CD8-positive, alpha-beta memory T cell (primary cell): ENCODE measurements at regions not wholly inside any gene's neighbourhood (a gene's known extent, or its start where the extent isn't known, plus 50 kb on each side); places are given as distances from the start of the nearest gene placed in this dataset.
"Not testable (repeated sequence)": the region's sequence is repeated elsewhere in the genome, so short reads cannot be mapped to it uniquely, and the experiment has no call there.

Experiments used
- CTCF ChIA-PET: fragments of 350-600 bp; sonication (Branson Sonifier 250); formaldehyde crosslinking; loops from one replicate; lab custom pipeline; 2021; ENCODE audit warnings: antibody characterized with exemption; lab: Charles Lee
- POLR2A ChIA-PET: fragments of 350-600 bp; sonication (Branson Sonifier 250); formaldehyde crosslinking; loops from one replicate; lab custom pipeline; 2021; ENCODE audit warnings: antibody characterized with exemption; lab: Charles Lee
- DNase-seq, 5 donors: peaks; one replicate each; pipeline versions ENCODE4 v3.0.0 to v3.0.0-alpha.2; 2020 to 2022; ENCODE audit warnings: mixed read lengths in 1 of 5
- H3K27ac ChIP-seq: one replicate; pipeline ENCODE4 v1.7.0; 2013; ENCODE audit warnings: low read depth, mild to moderate bottlenecking, low read length, moderate library complexity
- H3K27me3 ChIP-seq: 2 replicates; pipeline ENCODE4 v1.7.0; 2013; ENCODE audit warnings: low read length, mild to moderate bottlenecking; ENCODE audit not compliant: insufficient read depth, poor library complexity, severe bottlenecking
- H3K36me3 ChIP-seq: 2 replicates; pipeline ENCODE4 v1.7.0; 2013; ENCODE audit warnings: mild to moderate bottlenecking, low read length, moderate library complexity; ENCODE audit not compliant: insufficient read depth
- H3K4me1 ChIP-seq: 2 replicates; pipeline ENCODE4 v1.7.0; 2013; ENCODE audit warnings: mild to moderate bottlenecking, low read length, moderate library complexity; ENCODE audit not compliant: insufficient read depth
- H3K4me3 ChIP-seq: 2 replicates; pipeline ENCODE4 v1.7.0; 2013; ENCODE audit warnings: mild to moderate bottlenecking, low read length
- H3K9me3 ChIP-seq: 2 replicates; pipeline ENCODE4 v1.7.0; 2013; ENCODE audit warnings: mild to moderate bottlenecking, low read length
- H3K27ac Mint-ChIP-seq, 8 donors: one replicate each; pipeline ENCODE4 v1.8.0; 2020 to 2021; ENCODE audit warnings: mixed read lengths in 8 of 8, mild to moderate bottlenecking in 6 of 8, inconsistent platforms in 3 of 8, moderate library complexity in 3 of 8
- H3K27me3 Mint-ChIP-seq, 2 donors: one replicate each; pipeline ENCODE4 v1.8.0; 2020 to 2021; ENCODE audit warnings: mixed read lengths in 2 of 2, mild to moderate bottlenecking in 1 of 2, moderate library complexity in 1 of 2
- H3K36me3 Mint-ChIP-seq, 3 donors: one replicate each; pipeline ENCODE4 v1.8.0; 2020 to 2021; ENCODE audit warnings: mixed read lengths in 3 of 3, inconsistent platforms in 1 of 3, mild to moderate bottlenecking in 1 of 3
- H3K4me1 Mint-ChIP-seq, 3 donors: one replicate each; pipeline ENCODE4 v1.8.0; 2020 to 2021; ENCODE audit warnings: mixed read lengths in 3 of 3, inconsistent platforms in 1 of 3, mild to moderate bottlenecking in 1 of 3
- H3K4me3 Mint-ChIP-seq, 7 donors: one replicate each; pipeline ENCODE4 v1.8.0; 2020 to 2021; ENCODE audit warnings: mixed read lengths in 7 of 7, mild to moderate bottlenecking in 6 of 7, moderate library complexity in 4 of 7, inconsistent platforms in 2 of 7
- H3K9me3 Mint-ChIP-seq, 5 donors: one replicate each; pipeline ENCODE4 v1.8.0; 2020 to 2022; ENCODE audit warnings: mixed read lengths in 5 of 5, mild to moderate bottlenecking in 3 of 5, moderate library complexity in 2 of 5, inconsistent platforms in 1 of 5

DNA sequence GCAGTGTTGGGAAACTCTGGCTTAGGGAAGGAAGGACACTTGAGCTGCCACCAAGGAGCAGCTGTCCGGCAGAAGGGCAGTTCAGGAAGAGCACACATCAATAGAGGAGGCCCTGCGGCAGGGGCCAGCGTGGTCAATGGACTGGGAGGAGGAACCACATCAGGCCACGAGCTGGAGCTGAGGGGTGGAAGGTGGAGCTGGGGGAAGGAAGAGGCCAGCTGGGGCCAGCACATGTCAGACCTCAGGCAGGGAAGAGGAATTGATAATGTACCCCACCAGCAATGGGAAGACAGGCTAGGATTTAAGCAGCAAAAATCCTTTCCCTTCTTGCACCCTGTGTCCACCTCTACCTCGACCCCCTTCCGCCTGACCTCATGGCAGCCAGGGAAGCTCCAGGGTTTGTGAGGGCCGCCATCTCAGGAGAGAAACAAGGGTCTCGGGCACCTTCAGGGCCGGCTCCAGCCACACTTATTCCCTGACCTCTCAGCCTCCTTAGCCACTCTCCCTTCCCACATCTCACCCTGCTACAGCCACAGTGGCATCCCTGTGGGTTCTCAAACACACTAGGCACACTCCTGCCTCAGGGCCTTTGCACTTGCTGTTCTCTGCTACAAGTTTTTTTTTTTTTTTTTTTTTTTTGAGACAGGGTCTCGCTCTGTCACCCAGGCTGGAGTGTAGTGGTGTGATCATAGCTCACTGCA lies 157.8 kb upstream of the GRK3 start:
- POLR2A ChIA-PET, result interaction anchor here (0.6 kb wide), 1 partner anchor 19 kb away, joined by 5 read pairs; no protein-coding TSS in a partner anchor
- H3K27ac Mint-ChIP-seq, result peak overlapping the region; percentile 6 to 85 (median 72)

DNA sequence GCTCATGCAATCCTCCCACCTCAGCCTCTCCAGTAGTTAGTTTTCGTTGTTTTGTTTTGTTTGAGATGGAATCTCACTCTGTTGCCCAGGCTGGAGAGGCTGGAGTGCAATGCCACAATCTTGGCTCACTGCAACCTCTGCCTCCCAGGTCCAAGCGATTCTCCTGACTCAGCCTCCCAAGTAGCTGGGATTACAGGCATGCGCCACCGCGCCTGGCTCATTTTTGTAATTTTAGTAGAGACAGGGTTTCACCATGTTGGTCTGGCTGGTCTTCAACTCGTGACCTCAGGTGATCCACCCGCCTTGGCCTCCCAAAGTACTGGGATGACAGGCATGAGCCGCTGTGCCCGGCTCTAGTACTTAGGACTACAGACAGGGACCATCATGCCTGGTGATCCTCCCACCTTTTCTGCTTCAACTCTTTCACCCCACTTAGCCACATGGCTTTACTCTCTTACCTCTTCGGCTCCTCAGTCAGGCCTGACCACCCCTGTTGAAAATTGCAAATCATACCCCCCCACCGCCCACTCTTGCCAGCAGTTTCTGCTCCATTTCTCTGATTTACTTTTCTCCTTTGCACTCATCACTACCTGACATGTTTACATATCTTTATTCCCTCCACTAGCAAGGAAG lies 157.1 kb upstream of the GRK3 start:
- peak overlapping the region; percentile 66 to 84 (median 77) for H3K4me3 Mint-ChIP-seq
- Histone ChIP-seq H3K27me3 (no peaks in the 10 kb centered on the region), H3K9me3 (no peaks in the 10 kb centered on the region), H3K36me3 (no peaks in the 10 kb centered on the region), H3K4me1 (peaks cover 28% of the 10 kb centered on the region), H3K27ac (no peak overlapping the region), H3K4me3 (no peak overlapping the region)
- no peaks in the 10 kb centered on the region for H3K9me3 Mint-ChIP-seq
- CTCF ChIA-PET, result interaction anchor here (0.7 to 1.6 kb wide), 2 partner anchors 14 to 40 kb away, joined by 3 read pairs; no protein-coding TSS in a partner anchor
- H3K27me3 Mint-ChIP-seq, result peaks cover 0 to 1% of the 10 kb centered on the region in 2 donors
- peaks cover 27 to 35% (median 32%) of the 10 kb centered on the region in 3 donors for H3K4me1 Mint-ChIP-seq
- no peak for DNase-seq
- H3K27ac Mint-ChIP-seq, result peak overlapping the region in 4 of 8 donors; percentile 45 to 89 (median 59)
- H3K36me3 Mint-ChIP-seq, result peaks cover 0 to 2% (median 0%) of the 10 kb centered on the region in 3 donors
- POLR2A ChIA-PET, result interaction anchor here (0.6 kb wide), 1 partner anchor 19 kb away, joined by 5 read pairs; no protein-coding TSS in a partner anchor

More for the DNA sequence above, 157.8 kb upstream of the GRK3 start:
- H3K4me3 ChIP-seq, result no peak overlapping the region
- H3K9me3 ChIP-seq, result no peaks in the 10 kb centered on the region
- CTCF ChIA-PET, result interaction anchor here (0.7 to 1.6 kb wide), 2 partner anchors 15 to 41 kb away, joined by 3 read pairs; no protein-coding TSS in a partner anchor
- H3K27ac ChIP-seq, result no peak overlapping the region
- H3K4me1 ChIP-seq, result peaks cover 34% of the 10 kb centered on the region
- H3K27me3 ChIP-seq, result no peaks in the 10 kb centered on the region
- Mint-ChIP-seq H3K27me3 (peaks cover 0 to 1% of the 10 kb centered on the region in 2 donors), H3K36me3 (peaks cover 0 to 2% (median 0%) of the 10 kb centered on the region in 3 donors), H3K4me3 (peak overlapping the region; percentile 66 to 93 (median 79)), H3K9me3 (no peaks in the 10 kb centered on the region), H3K4me1 (peaks cover 34 to 42% (median 39%) of the 10 kb centered on the region in 3 donors)
- no peak for DNase-seq
- H3K36me3 ChIP-seq, result no peaks in the 10 kb centered on the region

DNA sequence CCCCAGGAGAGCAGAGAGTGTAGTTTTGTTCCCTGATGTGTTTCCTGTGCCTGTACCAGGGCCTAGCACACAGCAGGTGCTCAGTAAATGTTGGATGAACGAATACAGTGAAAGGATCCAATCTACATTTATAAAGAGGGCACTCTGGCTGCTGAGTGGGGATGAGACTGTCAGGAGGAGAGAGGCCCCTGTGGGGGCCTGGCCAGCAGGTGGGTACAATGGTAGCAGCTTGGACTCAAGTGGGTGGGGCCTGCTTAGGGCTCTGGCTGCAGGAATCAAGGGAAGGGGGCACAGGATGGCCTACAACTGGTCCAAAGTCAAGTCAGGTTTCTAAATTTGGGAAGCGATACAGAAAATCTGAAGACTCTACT lies 156.6 kb upstream of the GRK3 start:
- Mint-ChIP-seq H3K36me3 (peaks cover 0 to 2% (median 0%) of the 10 kb centered on the region in 3 donors), H3K9me3 (no peaks in the 10 kb centered on the region), H3K4me3 (peak overlapping the region in 6 of 7 donors; percentile 66 to 84 (median 79)), H3K4me1 (peaks cover 23 to 30% (median 27%) of the 10 kb centered on the region in 3 donors), H3K27ac (peak overlapping the region in 3 of 8 donors; percentile 48 to 89 (median 52)), H3K27me3 (peaks cover 0 to 1% of the 10 kb centered on the region in 2 donors)
- no peak overlapping the region for H3K27ac ChIP-seq
- H3K27me3 ChIP-seq, result no peaks in the 10 kb centered on the region
- H3K4me1 ChIP-seq, result peaks cover 23% of the 10 kb centered on the region
- no peaks in the 10 kb centered on the region for H3K9me3 ChIP-seq
- DNase-seq, result no peak
- CTCF ChIA-PET, result no interaction called here
- POLR2A ChIA-PET, result no interaction called here
- no peaks in the 10 kb centered on the region for H3K36me3 ChIP-seq
- no peak overlapping the region for H3K4me3 ChIP-seq

DNA sequence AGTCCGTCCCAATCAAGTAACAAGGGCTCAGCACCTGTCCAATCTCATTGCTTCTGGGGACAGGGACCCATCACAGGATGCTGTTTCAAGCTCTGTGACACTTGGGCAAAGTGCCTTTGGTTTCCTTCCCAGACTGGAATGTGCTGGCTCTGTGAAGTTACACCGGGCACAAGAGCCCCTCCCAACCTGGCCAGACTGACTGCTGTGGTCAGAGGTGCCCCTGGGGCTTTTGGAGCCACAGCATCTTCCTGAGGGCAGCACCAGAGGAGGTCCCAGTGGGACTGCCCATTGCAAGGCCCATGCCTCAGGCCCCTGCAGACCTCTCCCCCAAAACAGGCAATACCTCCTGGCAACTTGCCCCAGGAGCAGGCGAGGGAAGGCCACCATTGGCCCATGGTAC lies 155.2 kb upstream of the GRK3 start:
- POLR2A ChIA-PET, result no interaction called here
- DNase-seq, result no peak
- H3K9me3 ChIP-seq, result no peaks in the 10 kb centered on the region
- no peaks in the 10 kb centered on the region for H3K36me3 ChIP-seq
- no peak overlapping the region for H3K27ac ChIP-seq
- CTCF ChIA-PET, result interaction anchor here (0.7 kb wide), 1 partner anchor 46 kb away, joined by 3 read pairs; no protein-coding TSS in a partner anchor
- H3K9me3 Mint-ChIP-seq, result peaks cover 0 to 4% (median 3%) of the 10 kb centered on the region in 5 donors
- H3K27me3 Mint-ChIP-seq, result no peaks in the 10 kb centered on the region
- no peaks in the 10 kb centered on the region for H3K36me3 Mint-ChIP-seq
- H3K4me3 Mint-ChIP-seq, result peak overlapping the region in 1 of 7 donors; percentile 56
- H3K27ac Mint-ChIP-seq, result no peak overlapping the region
- peaks cover 9% of the 10 kb centered on the region for H3K4me1 ChIP-seq
- H3K4me1 Mint-ChIP-seq, result peaks cover 12 to 16% (median 13%) of the 10 kb centered on the region in 3 donors
- H3K4me3 ChIP-seq, result no peak overlapping the region
- no peaks in the 10 kb centered on the region for H3K27me3 ChIP-seq

DNA sequence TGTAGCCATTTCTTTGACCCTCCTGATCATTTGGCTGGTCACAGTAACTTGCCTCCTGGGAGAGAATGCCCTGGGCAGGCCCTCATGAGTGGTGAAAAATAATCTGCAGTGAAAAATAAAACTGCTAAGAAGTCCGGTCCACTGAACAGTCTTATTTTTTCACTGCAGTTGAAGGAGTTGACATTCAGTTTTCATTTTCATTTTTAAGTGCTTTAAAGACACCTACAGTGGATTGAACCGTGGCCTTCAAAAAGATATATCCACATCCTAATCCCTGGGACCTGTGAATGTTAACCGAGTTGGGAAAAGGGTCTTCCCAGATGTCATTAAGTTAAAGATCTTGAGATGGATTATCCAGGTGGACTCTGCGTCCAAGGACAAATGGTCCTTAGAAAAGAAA lies 153.6 kb upstream of the GRK3 start:
- no peak overlapping the region for H3K27ac ChIP-seq
- Mint-ChIP-seq H3K4me3 (peak overlapping the region; percentile 63 to 81 (median 75)), H3K4me1 (peaks cover 11 to 13% (median 11%) of the 10 kb centered on the region in 3 donors), H3K9me3 (peaks cover 0 to 4% (median 3%) of the 10 kb centered on the region in 5 donors), H3K36me3 (peaks cover 0 to 4% (median 2%) of the 10 kb centered on the region in 3 donors), H3K27me3 (no peaks in the 10 kb centered on the region), H3K27ac (peak overlapping the region in 7 of 8 donors; percentile 31 to 91 (median 74))
- H3K27me3 ChIP-seq, result no peaks in the 10 kb centered on the region
- H3K4me1 ChIP-seq, result peaks cover 4% of the 10 kb centered on the region
- no peaks in the 10 kb centered on the region for H3K36me3 ChIP-seq
- ChIA-PET POLR2A (no interaction called here), CTCF (no interaction called here)
- no peak for DNase-seq
- no peak overlapping the region for H3K4me3 ChIP-seq
- H3K9me3 ChIP-seq, result no peaks in the 10 kb centered on the region

DNA sequence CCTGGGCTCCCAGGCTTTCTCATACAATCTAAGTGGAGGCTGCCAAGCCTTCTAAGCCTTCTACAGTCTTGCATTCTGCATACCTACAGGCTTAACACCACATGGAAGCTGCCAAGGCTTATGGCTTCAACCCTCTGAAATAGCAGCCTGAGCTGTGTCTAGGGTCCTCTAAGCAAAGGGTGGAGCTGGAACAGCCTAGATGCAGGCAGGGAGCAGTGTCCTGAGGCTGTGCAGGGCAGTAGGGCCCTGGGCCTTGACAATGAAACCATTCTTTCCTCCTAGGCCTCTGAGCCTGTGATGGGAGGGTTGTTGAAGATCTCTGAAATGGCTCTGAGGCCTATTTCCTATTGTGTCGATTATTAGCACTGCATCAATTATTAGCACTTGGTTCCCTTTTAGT lies 150.9 kb upstream of the GRK3 start:
- no peak for DNase-seq
- H3K36me3 Mint-ChIP-seq, result peaks cover 0 to 4% (median 2%) of the 10 kb centered on the region in 3 donors
- no peaks in the 10 kb centered on the region for H3K9me3 ChIP-seq
- H3K9me3 Mint-ChIP-seq, result peaks cover 0 to 4% (median 3%) of the 10 kb centered on the region in 5 donors
- ChIA-PET CTCF (interaction anchor here (1.3 kb wide), 1 partner anchor 9 kb away, joined by 4 read pairs; no protein-coding TSS in a partner anchor), POLR2A (no interaction called here)
- H3K4me1 ChIP-seq, result no peaks in the 10 kb centered on the region
- H3K4me3 ChIP-seq, result no peak overlapping the region
- peaks cover 4 to 8% (median 5%) of the 10 kb centered on the region in 3 donors for H3K4me1 Mint-ChIP-seq
- H3K27me3 ChIP-seq, result no peaks in the 10 kb centered on the region
- no peak overlapping the region for H3K27ac Mint-ChIP-seq
- H3K4me3 Mint-ChIP-seq, result no peak overlapping the region
- peaks cover 0 to 14% of the 10 kb centered on the region in 2 donors for H3K27me3 Mint-ChIP-seq
- no peaks in the 10 kb centered on the region for H3K36me3 ChIP-seq
- no peak overlapping the region for H3K27ac ChIP-seq

DNA sequence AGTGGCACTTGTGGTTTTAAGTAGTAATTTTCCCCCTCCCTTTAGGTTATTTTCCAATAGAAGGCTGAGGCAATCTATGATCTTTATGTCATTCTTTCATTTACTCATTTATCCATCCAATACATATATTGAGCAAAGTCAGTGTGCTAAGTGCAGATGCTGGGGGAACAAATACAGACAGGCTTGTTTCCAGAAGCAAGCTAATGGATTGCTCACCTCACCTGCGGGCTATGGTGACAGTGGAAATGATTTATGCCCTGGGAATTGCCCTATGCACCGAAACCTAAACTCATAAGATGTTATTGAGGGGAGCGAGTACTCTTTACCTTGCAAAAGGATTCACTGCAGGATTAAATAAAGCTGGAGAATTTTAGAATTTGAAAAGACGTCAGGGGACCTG lies 148.7 kb upstream of the GRK3 start:
- POLR2A ChIA-PET, result not testable (repeated sequence)

DNA sequence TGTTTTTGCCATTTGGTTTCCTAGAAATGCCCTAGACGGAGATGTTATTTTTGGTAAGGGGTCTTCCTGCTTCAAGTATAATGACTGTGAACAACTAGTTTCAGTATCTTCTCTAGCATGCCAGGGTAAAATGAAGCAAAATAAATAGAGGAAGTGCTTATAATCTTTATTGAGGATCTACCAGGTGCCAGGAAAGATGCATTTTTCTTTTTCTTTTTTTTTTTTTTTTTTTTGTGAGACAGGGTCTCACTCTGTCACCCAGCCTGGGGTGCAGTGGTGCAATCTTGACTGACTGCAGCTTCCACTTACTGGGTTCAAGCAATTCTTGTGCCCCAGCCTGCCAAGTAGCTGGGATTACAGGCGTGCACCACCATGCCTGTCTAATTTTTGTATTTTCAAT lies 146.6 kb upstream of the GRK3 start:
- H3K4me3 ChIP-seq, H3K27ac Mint-ChIP-seq, H3K36me3 ChIP-seq, H3K36me3 Mint-ChIP-seq, H3K27ac ChIP-seq, CTCF ChIA-PET, H3K4me3 Mint-ChIP-seq, H3K9me3 ChIP-seq, H3K9me3 Mint-ChIP-seq, POLR2A ChIA-PET, H3K4me1 ChIP-seq, DNase-seq: not testable (repeated sequence)
- peaks cover 31 to 44% of the 10 kb centered on the region in 2 donors for H3K27me3 Mint-ChIP-seq
- H3K4me1 Mint-ChIP-seq, result peaks cover 19 to 30% (median 24%) of the 10 kb centered on the region in 3 donors
- H3K27me3 ChIP-seq, result peaks cover 17% of the 10 kb centered on the region

More for the DNA sequence above, 148.7 kb upstream of the GRK3 start:
- H3K27ac Mint-ChIP-seq, CTCF ChIA-PET, H3K4me3 ChIP-seq, H3K4me1 ChIP-seq, H3K36me3 ChIP-seq, H3K27me3 ChIP-seq, H3K36me3 Mint-ChIP-seq, H3K9me3 Mint-ChIP-seq, H3K4me3 Mint-ChIP-seq, H3K9me3 ChIP-seq, H3K27ac ChIP-seq, DNase-seq: not testable (repeated sequence)
- H3K4me1 Mint-ChIP-seq, result peaks cover 16 to 21% (median 19%) of the 10 kb centered on the region in 3 donors
- H3K27me3 Mint-ChIP-seq, result peaks cover 18 to 30% of the 10 kb centered on the region in 2 donors
